DMS153 treated with DMSO at 0.1 percent for 48 hours (cell line): ENCODE measurements at regions not wholly inside any gene's neighbourhood (a gene's known extent, or its start where the extent isn't known, plus 50 kb on each side); places are given as distances from the start of the nearest gene placed in this dataset.

ENCODE experiments used
- DNase-seq: peaks from one replicate; lab custom pipeline; 2025; ENCODE audit not compliant: unreplicated experiment; lab: John Stamatoyannopoulos, UW

GRCh38 chr13:38519229-38519911, 167.5 kb upstream of the FREM2 start:
- no peak for DNase-seq

GRCh38 chr13:38520041-38520440, 166.8 kb upstream of the FREM2 start:
- DNase-seq = no peak

GRCh38 chr13:38527140-38527539, 159.7 kb upstream of the FREM2 start:
- DNase-seq = no peak

- no peak for DNase-seq
These were observed 157.9 kb upstream of the FREM2 start for GRCh38 chr13:38528986-38529385.

GRCh38 chr13:38530492-38530891, 156.4 kb upstream of the FREM2 start:
- peak; percentile 24 for DNase-seq

- no peak for DNase-seq
These were observed 151.6 kb upstream of the FREM2 start for GRCh38 chr13:38535261-38535660.

- DNase-seq = no peak
These were observed 149.8 kb upstream of the FREM2 start for GRCh38 chr13:38537051-38537450.

- peak; percentile 73 for DNase-seq
These were observed 148.5 kb upstream of the FREM2 start for GRCh38 chr13:38538422-38538821.

GRCh38 chr13:38539632-38540031, 147.2 kb upstream of the FREM2 start:
- no peak for DNase-seq

- DNase-seq = no peak
These were observed 144.3 kb upstream of the FREM2 start for GRCh38 chr13:38542601-38543000.

GRCh38 chr13:38543561-38543960, 143.3 kb upstream of the FREM2 start:
- DNase-seq = no peak

GRCh38 chr13:38563739-38564138, 123.1 kb upstream of the FREM2 start:
- no peak for DNase-seq

- no peak for DNase-seq
These were observed 122.4 kb upstream of the FREM2 start for GRCh38 chr13:38564256-38565150.

- DNase-seq = no peak
These were observed 120.9 kb upstream of the FREM2 start for GRCh38 chr13:38566023-38566422.

- DNase-seq = peak; percentile 88
These were observed 120.4 kb upstream of the FREM2 start for GRCh38 chr13:38566519-38566918.

- no peak for DNase-seq
These were observed 116.2 kb upstream of the FREM2 start for GRCh38 chr13:38570706-38571105.

- no peak for DNase-seq
These were observed 111.5 kb upstream of the FREM2 start for GRCh38 chr13:38575427-38575826.

- no peak for DNase-seq
These were observed 109.8 kb upstream of the FREM2 start for GRCh38 chr13:38577048-38577447.

- peak; percentile 60 for DNase-seq
These were observed 104.7 kb upstream of the FREM2 start for GRCh38 chr13:38582133-38582532.

GRCh38 chr13:38590230-38590629, 96.6 kb upstream of the FREM2 start:
- DNase-seq = no peak

- peak; percentile 76 for DNase-seq
These were observed 95.9 kb upstream of the FREM2 start for GRCh38 chr13:38590796-38591507.

- DNase-seq = no peak
These were observed 84.6 kb upstream of the FREM2 start for GRCh38 chr13:38602266-38602665.
